Ovary (tissue), 7 donors: ENCODE measurements at regions not wholly inside any gene's neighbourhood (a gene's known extent, or its start where the extent isn't known, plus 50 kb on each side); places are given as distances from the start of the nearest gene placed in this dataset.
"Not testable (repeated sequence)": the region's sequence is repeated elsewhere in the genome, so short reads cannot be mapped to it uniquely, and the experiment has no call there.

Experiments
- DNase-seq, 5 donors: peaks; one replicate each; pipeline ENCODE4 v3.0.0-alpha.2; 2019 to 2020
- H3K27ac ChIP-seq, 2 donors: fragments of 200-600 bp; one replicate each; pipeline versions ENCODE4 v1.5.1 to v1.8.0; 2019 to 2022
- H3K27me3 ChIP-seq: fragments of 200-600 bp; one replicate; pipeline ENCODE4 v1.8.0; 2022
- H3K36me3 ChIP-seq: fragments of 200-600 bp; sonication (generic); one replicate; pipeline ENCODE4 v1.5.1; 2019
- H3K4me1 ChIP-seq: one replicate; pipeline ENCODE4 v1.8.1; 2013; ENCODE audit warnings: mild to moderate bottlenecking, moderate library complexity; ENCODE audit not compliant: insufficient read depth
- H3K4me3 ChIP-seq: fragments of 200-600 bp; sonication (generic); one replicate; pipeline ENCODE4 v1.5.1; 2017
- H3K9me3 ChIP-seq, 2 donors: fragments of 200-600 bp in 1 of 2; sonication (generic) in 1 of 2; one replicate each; pipeline versions ENCODE4 v1.5.1 to v1.8.1; 2013 to 2019; ENCODE audit warnings: mild to moderate bottlenecking in 1 of 2, moderate library complexity in 1 of 2
- EP300 ChIP-seq: sonication (generic); formaldehyde crosslinking; IDR thresholded peaks from one replicate; pipeline ENCODE4 v1.6.1; 2017; ENCODE audit warnings: antibody characterized with exemption
- POLR2A ChIP-seq: fragments of 450-650 bp; IDR thresholded peaks from one replicate; pipeline ENCODE4 v1.6.1; 2017; ENCODE audit warnings: antibody characterized with exemption, mild to moderate bottlenecking, moderate library complexity
- WGBS, 3 donors: extraction: QIAGEN DNeasy Blood & Tissue Kit in 1 of 3; methylation state at CpG; one replicate each; pipeline versions ENCODE4 v1.1.5 to v1.1.7; 2013 to 2017; 5-methylcytosine and 5-hydroxymethylcytosine counted together
- intact Hi-C, 4 donors: fragments of 100-400 bp; cut with DNase I; formaldehyde crosslinking; loops; one replicate each; pipeline versions ENCODE4 v1.11.0 to v1.15.1; 2022 to 2023
- TF ChIP-seq, protein P1 (sequence below), 3 donors: fragments of 450-650 bp in 2 of 3; fragments of 200-600 bp in 1 of 3; IDR thresholded peaks; one replicate each; pipeline versions ENCODE4 v1.5.1 to v1.8.0; 2016 to 2022; ENCODE audit warnings: antibody characterized with exemption in 3 of 3, mild to moderate bottlenecking in 1 of 3
- donor health status: DM: no; HTN: no; CAD: no; lungs with moderate emphysema.
- donor health status: DM: no; HTN: no; CAD: no.
- donor health status: Bipolar disorder and iron deficiency.
- donor health status: DM: no; HTN: no; CAD: no.
- donor health status: DM: yes; HTN: yes; CAD: no.

DNA sequence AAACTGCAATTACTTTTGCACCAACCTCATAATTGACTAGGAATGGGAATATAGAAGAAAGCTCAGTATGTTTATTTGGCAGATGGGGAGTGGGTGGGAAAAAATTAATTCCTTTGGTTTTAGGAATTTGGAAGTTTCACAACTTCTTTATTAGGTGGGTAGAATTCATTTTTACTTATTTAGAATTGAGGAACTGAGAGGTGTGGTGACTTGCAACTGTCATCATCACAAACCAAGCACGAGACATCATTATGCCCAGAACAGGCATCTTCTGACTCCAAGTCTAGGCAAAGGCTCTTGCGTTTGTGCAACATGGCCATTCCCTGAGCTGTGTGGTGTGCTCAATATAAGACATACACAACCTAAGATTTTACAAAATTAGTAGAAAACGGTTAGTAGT lies 380.0 kb downstream of the ATP23 start:
- no peaks in the 10 kb centered on the region for H3K4me1 ChIP-seq
- H3K9me3 ChIP-seq = peaks cover 0 to 3% of the 10 kb centered on the region in 2 donors
- TF ChIP-seq, protein P1, sequence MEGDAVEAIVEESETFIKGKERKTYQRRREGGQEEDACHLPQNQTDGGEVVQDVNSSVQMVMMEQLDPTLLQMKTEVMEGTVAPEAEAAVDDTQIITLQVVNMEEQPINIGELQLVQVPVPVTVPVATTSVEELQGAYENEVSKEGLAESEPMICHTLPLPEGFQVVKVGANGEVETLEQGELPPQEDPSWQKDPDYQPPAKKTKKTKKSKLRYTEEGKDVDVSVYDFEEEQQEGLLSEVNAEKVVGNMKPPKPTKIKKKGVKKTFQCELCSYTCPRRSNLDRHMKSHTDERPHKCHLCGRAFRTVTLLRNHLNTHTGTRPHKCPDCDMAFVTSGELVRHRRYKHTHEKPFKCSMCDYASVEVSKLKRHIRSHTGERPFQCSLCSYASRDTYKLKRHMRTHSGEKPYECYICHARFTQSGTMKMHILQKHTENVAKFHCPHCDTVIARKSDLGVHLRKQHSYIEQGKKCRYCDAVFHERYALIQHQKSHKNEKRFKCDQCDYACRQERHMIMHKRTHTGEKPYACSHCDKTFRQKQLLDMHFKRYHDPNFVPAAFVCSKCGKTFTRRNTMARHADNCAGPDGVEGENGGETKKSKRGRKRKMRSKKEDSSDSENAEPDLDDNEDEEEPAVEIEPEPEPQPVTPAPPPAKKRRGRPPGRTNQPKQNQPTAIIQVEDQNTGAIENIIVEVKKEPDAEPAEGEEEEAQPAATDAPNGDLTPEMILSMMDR (IDR thresholded peaks at IDR 0.05) = no peak
- TF ChIP-seq EP300 (no peak), POLR2A (no peak)
- H3K36me3 ChIP-seq = no peaks in the 10 kb centered on the region
- DNase-seq = no peak
- 94 to 95% (median 94%) methylated on average over 3 of the region's 3 CpGs for WGBS, 3 donors
- no peak overlapping the region for H3K4me3 ChIP-seq
- H3K27ac ChIP-seq = no peak overlapping the region
- no peaks in the 10 kb centered on the region for H3K27me3 ChIP-seq
- intact Hi-C loops = no loop called here

DNA sequence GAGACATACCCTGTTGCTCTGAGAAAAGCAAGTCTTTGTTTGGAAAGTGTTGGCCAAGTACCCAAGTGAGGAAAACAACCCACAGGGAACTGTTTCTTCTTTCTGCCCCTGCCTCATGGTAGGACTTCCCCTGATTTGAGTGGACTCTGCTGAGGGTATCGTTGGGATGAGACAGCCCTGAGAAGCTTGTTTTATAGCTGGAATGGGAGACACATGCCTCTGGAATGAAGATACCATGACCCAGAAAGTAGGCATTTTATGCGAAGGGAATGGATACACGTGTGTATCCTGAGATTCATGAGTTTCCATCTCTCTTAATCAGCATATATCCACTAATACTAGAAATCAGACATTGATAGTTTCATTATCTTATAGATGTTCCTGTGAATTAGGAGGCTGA lies 382.3 kb downstream of the ATP23 start:
- TF ChIP-seq, protein P1 (IDR thresholded peaks at IDR 0.05) = no peak
- no peak for DNase-seq
- intact Hi-C loops = no loop called here

DNA sequence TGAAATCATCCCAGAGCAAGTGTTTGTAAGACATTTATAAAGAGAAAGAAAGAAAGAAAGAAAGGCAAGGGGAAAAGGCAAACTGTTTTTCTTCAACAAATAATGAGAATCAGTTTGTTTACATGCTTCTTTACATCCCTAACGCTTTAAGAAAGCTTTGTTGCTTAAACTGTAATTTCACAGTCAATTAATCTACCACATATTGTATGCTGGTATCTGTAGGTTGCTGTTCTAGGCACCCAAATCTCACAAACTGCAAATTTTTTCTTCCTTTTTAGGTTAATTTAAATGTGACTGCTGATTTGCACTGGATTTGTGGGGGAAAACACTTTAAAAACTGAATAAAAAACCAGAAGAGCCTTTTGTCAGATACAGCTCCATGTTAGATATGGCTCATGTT lies 384.2 kb downstream of the ATP23 start:
- TF ChIP-seq, protein P1 (IDR thresholded peaks at IDR 0.05) = no peak
- no peak for TF ChIP-seq POLR2A

More for the DNA sequence above, 382.3 kb downstream of the ATP23 start:
- Histone ChIP-seq H3K4me3 (no peak overlapping the region), H3K9me3 (peaks cover 0 to under 1% of the 10 kb centered on the region in 2 donors), H3K27me3 (no peaks in the 10 kb centered on the region), H3K4me1 (no peaks in the 10 kb centered on the region), H3K27ac (no peak overlapping the region), H3K36me3 (no peaks in the 10 kb centered on the region)
- 87 to 92% (median 91%) methylated on average over 3 of the region's 3 CpGs for WGBS, 3 donors

DNA sequence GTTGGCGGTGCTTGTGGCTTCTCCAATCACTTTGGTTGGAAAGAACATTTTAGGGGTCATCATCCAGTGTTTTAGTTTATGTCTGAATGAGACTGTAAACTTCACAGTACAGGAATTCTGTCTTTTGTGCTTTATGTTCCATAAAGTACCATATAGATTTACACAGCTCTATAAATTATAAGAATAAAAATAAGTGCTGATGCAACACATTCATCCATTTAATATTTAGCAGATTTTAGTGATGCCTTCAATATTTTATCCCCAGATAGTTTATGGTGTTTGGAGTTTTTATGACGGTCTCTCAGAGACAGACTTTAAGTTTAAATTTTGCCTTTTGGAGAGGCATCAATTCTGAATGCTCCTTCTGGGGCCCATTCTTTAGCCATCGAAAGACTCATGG lies 385.2 kb downstream of the ATP23 start:
- intact Hi-C loops = no loop called here
- Histone ChIP-seq H3K9me3 (no peaks in the 10 kb centered on the region), H3K27me3 (no peaks in the 10 kb centered on the region), H3K36me3 (no peaks in the 10 kb centered on the region), H3K4me1 (no peaks in the 10 kb centered on the region), H3K27ac (no peak overlapping the region), H3K4me3 (no peak overlapping the region)
- TF ChIP-seq, protein P1 (IDR thresholded peaks at IDR 0.05) = no peak
- TF ChIP-seq POLR2A (no peak), EP300 (no peak)
- 93 to 96% (median 96%) methylated on average over 3 of the region's 3 CpGs for WGBS, 3 donors
- no peak for DNase-seq

More for the DNA sequence above, 384.2 kb downstream of the ATP23 start:
- Histone ChIP-seq H3K36me3 (no peaks in the 10 kb centered on the region), H3K27me3 (no peaks in the 10 kb centered on the region), H3K9me3 (no peaks in the 10 kb centered on the region), H3K27ac (no peak overlapping the region), H3K4me3 (no peak overlapping the region), H3K4me1 (no peaks in the 10 kb centered on the region)
- intact Hi-C loops = no loop called here
- DNase-seq = no peak
- 14 to 23% (median 16%) methylated on average over 1 of the region's 1 CpG for WGBS, 3 donors

DNA sequence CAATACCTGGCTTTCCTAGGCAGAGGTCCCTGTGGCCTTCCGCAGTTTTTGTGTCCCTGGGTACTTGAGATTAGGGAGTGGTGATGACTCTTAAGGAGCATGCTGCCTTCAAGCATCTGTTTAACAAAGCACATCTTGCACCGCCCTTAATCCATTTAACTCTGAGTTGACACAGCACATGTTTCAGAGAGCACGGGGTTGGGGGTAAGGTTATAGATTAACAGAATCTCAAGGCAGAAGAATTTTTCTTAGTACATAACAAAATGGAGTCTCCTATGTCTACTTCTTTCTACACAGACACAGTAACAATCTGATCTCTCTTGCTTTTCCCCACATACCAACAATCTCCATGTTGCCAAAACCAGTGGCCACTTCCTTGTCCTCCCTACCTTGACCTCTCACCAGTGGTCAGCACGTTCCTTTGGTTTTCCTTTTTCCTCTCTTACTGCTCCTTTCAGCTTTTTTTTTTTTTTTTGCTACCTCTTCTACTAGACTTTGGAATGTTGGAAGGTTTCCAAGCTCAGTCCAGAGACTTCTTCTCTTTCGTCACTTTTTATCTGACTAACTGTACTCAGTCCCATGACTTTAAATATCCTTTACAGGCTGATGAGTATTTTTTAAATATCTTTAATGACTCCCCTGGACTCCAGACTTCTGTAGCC lies 395.3 kb downstream of the ATP23 start:
- H3K4me3 ChIP-seq, DNase-seq, H3K36me3 ChIP-seq, H3K27ac ChIP-seq, H3K9me3 ChIP-seq, intact Hi-C loops, H3K27me3 ChIP-seq, H3K4me1 ChIP-seq: not testable (repeated sequence)
- 6 to 31% (median 8%) methylated on average over 2 to 4 of the region's 5 CpGs for WGBS, 3 donors

DNA sequence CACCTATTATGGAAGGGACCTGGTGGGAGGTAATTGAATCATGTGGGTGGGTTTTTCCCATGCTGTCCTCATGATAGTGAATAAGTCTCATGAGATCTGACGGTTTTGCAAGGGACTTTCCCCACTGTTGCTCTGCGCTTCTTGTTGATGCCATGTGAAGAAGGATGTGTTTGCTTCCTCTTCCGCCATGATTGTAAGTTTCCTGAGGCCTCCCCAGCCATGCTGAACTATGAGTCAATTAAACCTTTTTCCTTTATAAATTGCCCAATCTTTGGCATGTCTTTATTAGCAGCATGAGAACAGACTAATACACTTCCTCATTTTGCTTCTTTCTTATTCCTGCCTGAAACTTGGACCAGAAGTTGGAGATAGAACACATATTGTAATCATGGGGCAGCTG lies 396.2 kb downstream of the ATP23 start:
- H3K4me1 ChIP-seq, intact Hi-C loops, H3K27me3 ChIP-seq, H3K9me3 ChIP-seq, DNase-seq, H3K27ac ChIP-seq, H3K4me3 ChIP-seq, H3K36me3 ChIP-seq: not testable (repeated sequence)
- WGBS, 3 donors = 91 to 95% (median 93%) methylated on average over 3 of the region's 3 CpGs
